Lower leg skin (tissue), 4 donors: ENCODE measurements at regions not wholly inside any gene's neighbourhood (a gene's known extent, or its start where the extent isn't known, plus 50 kb on each side); places are given as distances from the start of the nearest gene placed in this dataset.
A peak's percentile ranks its signal among the peaks of the same experiment; 100 is the strongest.

Experiments
- DNase-seq, 2 donors: peaks; one replicate each; pipeline ENCODE4 v3.0.0-alpha.2; 2019; ENCODE audit warnings: low spot score in 2 of 2
- H3K4me3 ChIP-seq: fragments of 200-600 bp; sonication (generic); 2 replicates; pipeline ENCODE4 v1.5.1; 2017; ENCODE audit warnings: mild to moderate bottlenecking, low read depth; ENCODE audit not compliant: poor library complexity, severe bottlenecking
- CTCF ChIP-seq, 3 donors: fragments of 450-650 bp; IDR thresholded peaks; one replicate each; pipeline ENCODE4 v1.5.1; 2016; ENCODE audit warnings: antibody characterized with exemption in 3 of 3, mild to moderate bottlenecking in 3 of 3, moderate library complexity in 2 of 3
- POLR2A ChIP-seq, 2 donors: fragments of 450-650 bp; IDR thresholded peaks; one replicate each; pipeline ENCODE4 v1.6.1; 2016 to 2017; ENCODE audit warnings: antibody characterized with exemption in 2 of 2, mild to moderate bottlenecking in 1 of 2, moderate library complexity in 1 of 2
- WGBS, 2 donors: methylation state at CpG; one replicate each; pipeline ENCODE4 v1.1.5; 2018; 5-methylcytosine and 5-hydroxymethylcytosine counted together
- intact Hi-C: fragments of 100-400 bp; cut with DNase I; formaldehyde crosslinking; loops from one replicate; pipeline ENCODE4 v1.15.0; 2023; ENCODE audit warnings: low total_unique reads

DNA sequence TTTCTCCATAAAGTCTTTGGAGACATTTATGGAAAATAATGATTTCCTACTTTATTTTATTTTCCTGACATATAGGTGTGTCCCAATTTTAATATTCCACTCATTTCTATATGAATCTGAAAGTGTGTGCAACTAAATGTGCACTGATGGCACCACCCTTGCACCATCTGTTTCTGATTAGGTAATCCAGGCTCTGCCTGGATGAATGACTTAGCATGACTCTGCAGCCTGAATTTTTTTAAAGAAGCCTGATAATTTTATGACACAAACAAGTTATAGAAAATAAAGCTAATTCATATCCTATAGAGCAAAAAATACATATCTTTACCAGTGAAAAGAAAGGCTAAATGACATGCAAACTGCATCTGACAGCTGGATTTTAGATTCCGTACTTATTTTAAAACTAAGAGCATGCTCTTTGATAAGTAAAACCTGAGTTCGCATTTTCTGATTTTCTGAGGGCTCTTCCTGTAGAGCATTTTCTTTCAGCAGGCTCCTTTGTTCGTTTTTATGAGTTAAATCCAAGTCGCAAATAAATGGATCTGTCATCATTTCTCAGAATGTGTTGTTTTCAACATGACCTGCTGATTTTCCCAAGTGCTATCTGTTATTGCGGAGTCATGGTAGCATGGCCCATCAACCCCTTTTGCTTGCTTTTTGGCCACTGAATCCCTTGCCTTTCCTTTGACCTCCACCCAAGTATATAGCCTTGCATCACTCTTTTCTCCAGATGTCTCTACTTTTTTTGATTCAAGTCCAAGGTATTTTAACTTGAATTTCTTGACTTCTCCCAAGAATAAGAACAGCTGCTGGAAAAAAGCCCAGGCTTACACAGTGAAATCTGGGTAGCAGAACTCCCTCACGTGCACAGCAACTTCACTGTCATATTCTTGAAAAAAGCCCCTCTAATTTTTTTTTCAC is 52.8 kb upstream of the LYPLAL1 start:
- WGBS, 2 donors, result 58 to 62% methylated on average over 6 of the region's 6 CpGs
- H3K4me3 ChIP-seq, result no peak overlapping the region
- intact Hi-C loops, result no loop called here
- peak; percentile 71 to 87 for DNase-seq
- no peak for TF ChIP-seq POLR2A (IDR thresholded peaks at IDR 0.05)
- TF ChIP-seq CTCF (IDR thresholded peaks at IDR 0.05), result no peak

DNA sequence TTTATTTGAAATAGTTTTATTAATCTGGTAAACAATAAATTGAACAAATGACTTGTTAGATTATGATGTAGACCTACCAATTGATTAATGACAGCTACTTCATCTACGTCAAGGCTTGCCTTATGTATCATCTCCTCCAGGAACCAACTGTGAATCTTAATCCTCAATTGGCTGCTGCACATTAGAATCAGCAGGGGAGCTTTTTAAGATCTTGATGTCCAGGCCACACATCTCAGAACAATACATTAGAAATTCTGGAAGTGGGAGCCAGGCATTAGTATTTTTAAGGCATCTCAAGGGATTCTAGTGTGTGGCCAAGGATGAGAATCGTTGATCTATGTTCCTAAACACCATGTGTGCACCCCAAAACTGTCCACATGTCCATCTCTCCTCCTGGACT is 52.0 kb upstream of the LYPLAL1 start:
- WGBS, 2 donors, result 63 to 70% methylated on average over 2 of the region's 2 CpGs
- no peak overlapping the region for H3K4me3 ChIP-seq
- no peak for DNase-seq
- intact Hi-C loops, result no loop called here
- TF ChIP-seq POLR2A (IDR thresholded peaks at IDR 0.05), result no peak
- TF ChIP-seq CTCF (IDR thresholded peaks at IDR 0.05), result no peak

DNA sequence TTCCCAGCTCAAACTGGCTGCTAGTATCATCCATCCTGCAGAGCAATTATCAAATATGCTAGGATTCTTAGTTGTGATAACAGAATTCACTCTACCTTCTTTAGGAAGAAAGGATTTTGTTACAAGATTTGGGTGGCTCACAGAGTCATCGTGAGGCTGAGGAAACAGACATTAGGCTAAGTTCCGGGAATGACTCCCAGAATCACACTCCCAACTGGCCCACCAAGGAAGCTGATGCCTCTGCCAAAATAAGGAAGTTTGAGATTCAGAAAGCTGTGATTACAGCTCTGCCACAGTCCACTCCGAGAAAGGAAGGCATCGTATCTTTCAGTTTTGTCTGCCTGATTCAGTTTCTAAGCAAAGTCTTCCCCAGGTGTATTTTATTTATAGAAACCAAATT is 50.6 kb upstream of the LYPLAL1 start:
- peak in 1 of 2 donors; percentile 18 for DNase-seq
- 41 to 55% methylated on average over 4 of the region's 4 CpGs for WGBS, 2 donors
- H3K4me3 ChIP-seq, result no peak overlapping the region
- TF ChIP-seq POLR2A (IDR thresholded peaks at IDR 0.05) (no peak), CTCF (IDR thresholded peaks at IDR 0.05) (no peak)
- intact Hi-C loops, result no loop called here
